HFF-Myc (cell line): ENCODE measurements at regions not wholly inside any gene's neighbourhood (a gene's known extent, or its start where the extent isn't known, plus 50 kb on each side); places are given as distances from the start of the nearest gene placed in this dataset.
A peak's percentile ranks its signal among the peaks of the same experiment; 100 is the strongest.

Experiments used
- DNase-seq: peaks from one replicate; pipeline ENCODE4 v3.0.0-alpha.2; 2011; ENCODE audit warnings: low read depth; ENCODE audit errors: extremely low read depth
- H3K4me3 ChIP-seq: replicated peaks from 2 replicates; pipeline ENCODE4 v1.5.1; 2011; ENCODE audit warnings: low read depth, mild to moderate bottlenecking, control low read depth, low read length
- CTCF ChIP-seq: IDR thresholded peaks from 2 replicates; pipeline ENCODE4 v1.5.1; 2012; ENCODE audit warnings: mild to moderate bottlenecking, low read depth, low read length, control low read depth; ENCODE audit errors: missing control alignments

GRCh38 chr4:79044141-79044659 lies 105.0 kb upstream of the PAQR3 start:
- no peak for DNase-seq
- no peak overlapping the region for H3K4me3 ChIP-seq
- TF ChIP-seq CTCF: no peak

- no peak for TF ChIP-seq CTCF
- no peak overlapping the region for H3K4me3 ChIP-seq
- no peak for DNase-seq
These were observed 103.9 kb upstream of the PAQR3 start for GRCh38 chr4:79043138-79043537.

GRCh38 chr4:79042079-79042674 lies 102.9 kb upstream of the PAQR3 start:
- DNase-seq: peak; percentile 4
- H3K4me3 ChIP-seq: no peak overlapping the region
- TF ChIP-seq CTCF: peak; percentile 33

GRCh38 chr4:79034544-79034943 lies 95.3 kb upstream of the PAQR3 start:
- no peak for DNase-seq
- no peak for TF ChIP-seq CTCF
- H3K4me3 ChIP-seq: no peak overlapping the region

GRCh38 chr4:79030973-79031372 lies 91.7 kb upstream of the PAQR3 start:
- TF ChIP-seq CTCF: no peak
- DNase-seq: no peak
- H3K4me3 ChIP-seq: no peak overlapping the region

GRCh38 chr4:79027656-79028055 lies 88.4 kb upstream of the PAQR3 start:
- no peak overlapping the region for H3K4me3 ChIP-seq
- no peak for TF ChIP-seq CTCF
- no peak for DNase-seq

GRCh38 chr4:79025170-79025569 lies 85.9 kb upstream of the PAQR3 start:
- TF ChIP-seq CTCF: no peak
- no peak for DNase-seq
- no peak overlapping the region for H3K4me3 ChIP-seq
